ENCODE measurements at regions not wholly inside any gene's neighbourhood (a gene's known extent, or its start where the extent isn't known, plus 50 kb on each side); places are given as distances from the start of the nearest gene placed in this dataset.

- H3K27ac ChIP-seq: no peak overlapping the region
- no peak for TF ChIP-seq CTCF (conservative IDR thresholded peaks at IDR 0.05)
Measured at GRCh38 chr3:56932866-56933265, 127.6 kb upstream of the SPATA12 start.

- no peak for TF ChIP-seq CTCF (conservative IDR thresholded peaks at IDR 0.05)
- no peak overlapping the region for H3K27ac ChIP-seq
Measured at GRCh38 chr3:56931836-56932235, 128.6 kb upstream of the SPATA12 start.

DNA sequence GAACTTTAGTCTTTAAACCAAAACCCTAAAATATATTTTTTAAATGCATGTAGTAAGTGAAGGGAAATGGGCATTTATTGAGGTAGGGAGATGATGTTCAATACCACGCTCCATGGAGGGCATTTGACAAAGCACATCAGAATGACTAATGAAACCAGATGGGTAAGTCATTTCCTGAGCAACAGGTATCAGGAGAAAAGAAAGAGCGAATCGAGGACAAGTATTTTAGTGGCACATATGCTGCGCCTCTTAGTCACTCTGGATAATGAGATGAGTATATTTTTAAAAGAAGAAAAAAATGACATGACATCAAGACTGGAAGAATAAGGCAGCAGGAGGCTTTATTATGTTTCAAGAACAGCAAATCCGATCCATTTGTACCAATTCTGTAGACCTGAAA lies 129.0 kb upstream of the ARHGEF3 start:
- TF ChIP-seq CTCF (conservative IDR thresholded peaks at IDR 0.05): no peak
- H3K27ac ChIP-seq: no peak overlapping the region

DNA sequence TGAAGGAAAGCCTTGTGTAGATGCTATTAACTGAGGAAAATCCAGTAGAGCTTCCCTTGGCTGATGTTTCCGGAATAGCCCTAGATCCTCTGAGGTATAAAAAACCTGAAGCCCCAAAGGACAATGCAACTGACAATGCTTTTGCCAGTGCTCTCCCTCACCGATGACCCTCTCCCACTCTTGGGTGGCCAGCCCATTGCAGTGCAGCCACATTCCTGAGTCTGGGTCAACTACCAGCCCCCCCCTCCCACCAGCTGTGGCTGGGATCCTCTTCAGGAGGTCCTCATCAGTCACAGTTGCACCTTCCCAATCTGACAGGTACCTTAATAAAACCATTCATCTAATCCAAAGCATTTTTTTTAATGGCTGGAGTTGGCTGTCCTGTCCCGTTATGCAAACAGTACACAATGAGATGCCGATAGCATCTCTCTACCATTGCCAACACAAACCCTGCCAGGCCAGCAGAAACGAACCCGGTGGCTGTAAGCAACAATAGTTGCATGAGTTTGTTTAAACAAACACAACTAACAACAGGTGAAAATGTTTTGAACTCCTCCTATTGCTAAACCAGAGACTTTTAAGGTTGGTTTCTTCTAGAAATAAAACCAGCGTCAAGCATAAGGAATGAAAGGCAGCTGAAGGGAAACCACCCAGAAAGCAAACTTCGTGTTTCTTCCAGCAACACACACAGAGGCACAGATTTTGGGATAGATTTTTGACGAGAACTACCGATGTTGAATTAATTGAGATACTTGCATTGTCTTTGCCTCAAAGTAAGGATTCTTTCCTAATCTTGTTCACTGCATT lies 128.3 kb upstream of the ARHGEF3 start:
- H3K27ac ChIP-seq: no peak overlapping the region
- TF ChIP-seq CTCF (conservative IDR thresholded peaks at IDR 0.05): no peak

GRCh38 chr3:56928379-56929068 lies 126.8 kb upstream of the ARHGEF3 start:
- H3K27ac ChIP-seq: no peak overlapping the region
- TF ChIP-seq CTCF (conservative IDR thresholded peaks at IDR 0.05): no peak

- no peak overlapping the region for H3K27ac ChIP-seq
- TF ChIP-seq CTCF (conservative IDR thresholded peaks at IDR 0.05): no peak
Measured at GRCh38 chr3:56927855-56928254, 126.1 kb upstream of the ARHGEF3 start.

DNA sequence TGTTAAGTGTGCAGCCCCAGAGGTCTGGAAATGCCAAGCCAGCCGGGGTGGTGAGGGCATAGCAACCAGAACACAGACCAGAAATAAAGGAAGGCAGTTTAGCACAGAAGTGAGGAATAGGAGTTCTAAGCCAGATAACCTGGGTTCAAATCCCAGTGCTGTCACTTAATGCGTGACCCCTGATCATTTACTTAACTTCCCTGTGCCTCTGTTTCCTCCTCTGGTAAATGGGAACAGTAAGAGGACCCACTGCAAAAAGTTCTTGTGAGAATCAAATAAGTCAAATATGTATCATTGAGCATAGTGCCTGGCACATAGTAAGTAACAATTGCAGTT lies 125.2 kb upstream of the ARHGEF3 start:
- no peak overlapping the region for H3K27ac ChIP-seq
- no peak for TF ChIP-seq CTCF (conservative IDR thresholded peaks at IDR 0.05)

Measured in VCaP (cell line).